ENCODE measurements at regions not wholly inside any gene's neighbourhood (a gene's known extent, or its start where the extent isn't known, plus 50 kb on each side); places are given as distances from the start of the nearest gene placed in this dataset.
A peak's percentile ranks its signal among the peaks of the same experiment; 100 is the strongest.
"Not testable (repeated sequence)": the region's sequence is repeated elsewhere in the genome, so short reads cannot be mapped to it uniquely, and the experiment has no call there.

DNA sequence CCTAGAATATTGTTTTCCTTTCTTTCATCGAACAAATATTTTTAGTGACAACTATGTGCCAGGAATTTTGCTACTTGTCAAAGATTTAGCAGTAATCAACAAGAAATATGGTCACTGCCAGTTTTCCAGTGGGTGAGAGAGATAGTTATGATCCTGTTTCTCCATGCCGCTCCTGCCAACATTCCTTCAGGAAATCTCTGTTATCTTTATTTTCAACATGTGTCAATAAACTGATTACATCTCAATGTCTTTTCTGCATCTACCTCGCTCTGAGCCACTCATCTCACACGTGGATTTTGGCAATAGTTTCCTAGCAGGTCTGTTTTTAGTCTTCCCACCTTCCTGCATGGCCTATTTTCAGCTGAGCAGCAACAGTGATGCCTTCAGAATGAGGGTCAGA, 650.0 kb upstream of the STXBP6 start:
- no peak for DNase-seq

DNA sequence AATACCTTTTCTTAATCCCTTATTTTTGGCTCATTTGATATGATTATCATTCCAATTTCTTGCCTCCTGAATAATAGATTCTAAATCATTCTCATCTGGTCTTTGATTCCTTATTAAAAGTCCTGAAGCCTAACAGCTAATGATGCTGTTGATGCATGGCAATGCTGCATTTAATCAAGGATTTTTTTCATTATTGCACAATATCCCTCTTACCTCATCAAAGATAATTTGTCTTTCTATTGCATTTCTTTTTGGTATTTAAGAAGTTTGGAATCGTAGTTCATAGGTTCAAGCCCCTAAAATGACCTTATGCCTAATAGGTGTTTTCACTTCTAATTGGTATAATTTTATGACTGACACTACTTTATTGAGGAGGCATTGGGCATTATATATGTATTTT, 648.2 kb upstream of the STXBP6 start:
- no peak for DNase-seq

DNA sequence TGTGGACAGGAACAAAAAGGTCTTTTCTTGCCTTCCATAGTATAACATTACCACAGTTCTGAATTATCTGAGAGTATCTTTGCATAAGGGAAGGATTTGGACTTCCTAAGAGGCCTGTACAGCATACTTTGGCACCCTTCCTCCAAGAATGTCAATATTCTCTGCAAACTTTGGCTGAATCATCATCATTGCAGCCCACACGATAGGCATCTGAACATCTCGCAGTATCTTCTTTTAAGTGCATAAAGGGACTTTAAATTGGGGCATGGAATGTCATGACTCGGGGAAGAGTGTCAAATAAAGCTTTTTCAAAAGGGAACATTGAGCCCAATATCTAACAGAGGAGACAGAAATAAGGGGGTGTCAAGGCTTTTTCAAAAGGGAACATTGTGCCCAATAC, 646.2 kb upstream of the STXBP6 start:
- DNase-seq = no peak

DNA sequence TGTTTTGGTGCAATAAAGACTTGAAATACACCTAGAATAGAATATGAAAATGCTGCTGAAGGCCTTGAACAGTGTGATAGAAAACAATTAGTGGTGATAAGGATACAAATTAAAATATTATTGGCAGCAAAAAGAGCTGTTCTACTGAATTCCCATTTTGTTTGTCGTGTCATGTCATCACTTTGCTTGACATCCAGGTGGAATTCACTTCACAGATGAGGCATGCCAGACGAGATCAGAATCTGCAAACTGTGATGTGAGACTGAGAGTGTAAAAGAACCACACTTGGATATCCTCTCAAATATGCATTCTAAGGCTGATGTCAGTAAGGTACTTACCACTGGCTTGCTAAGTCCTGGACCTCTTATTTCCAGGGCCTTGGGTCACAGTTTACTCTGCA, 635.1 kb upstream of the STXBP6 start:
- no peak for DNase-seq

DNA sequence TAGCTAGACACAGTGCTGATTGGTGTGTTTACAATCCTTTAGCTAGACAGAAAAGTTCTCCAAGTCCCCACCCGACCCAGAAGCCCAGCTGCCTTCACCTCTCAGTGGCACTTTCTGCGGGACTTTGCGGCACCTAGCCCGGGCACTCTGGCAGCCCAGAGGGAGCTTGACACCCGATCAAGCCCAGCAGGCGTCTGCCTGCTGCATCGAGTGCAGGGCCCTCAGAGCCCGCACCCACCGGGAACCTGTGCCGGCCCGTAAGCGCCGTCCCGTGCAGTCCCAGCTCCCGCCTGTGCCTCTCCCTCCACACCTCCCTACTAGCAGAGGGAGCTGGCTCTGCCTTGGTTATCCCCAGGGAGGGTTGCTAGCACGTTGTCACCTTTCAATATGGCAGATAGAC, 631.0 kb upstream of the STXBP6 start:
- DNase-seq = no peak

DNA sequence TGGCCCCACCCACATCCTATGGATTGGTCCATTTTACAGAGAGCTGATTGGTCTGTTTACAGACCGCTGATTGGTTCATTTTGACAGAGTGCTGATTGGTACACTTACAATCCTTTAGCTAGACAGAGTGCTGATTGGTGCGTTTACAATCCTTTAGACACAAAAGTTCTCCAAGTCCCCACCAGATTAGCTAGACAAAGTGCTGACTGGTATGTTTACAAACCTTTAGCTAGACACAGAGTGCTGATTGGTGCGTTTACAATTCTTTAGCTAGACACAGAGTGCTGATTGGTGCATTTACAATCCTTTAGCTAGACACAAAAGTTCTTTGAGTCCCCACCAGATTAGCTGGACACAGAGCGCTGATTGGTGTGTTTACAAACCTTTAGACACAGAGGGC, 630.6 kb upstream of the STXBP6 start:
- not testable (repeated sequence) for DNase-seq

DNA sequence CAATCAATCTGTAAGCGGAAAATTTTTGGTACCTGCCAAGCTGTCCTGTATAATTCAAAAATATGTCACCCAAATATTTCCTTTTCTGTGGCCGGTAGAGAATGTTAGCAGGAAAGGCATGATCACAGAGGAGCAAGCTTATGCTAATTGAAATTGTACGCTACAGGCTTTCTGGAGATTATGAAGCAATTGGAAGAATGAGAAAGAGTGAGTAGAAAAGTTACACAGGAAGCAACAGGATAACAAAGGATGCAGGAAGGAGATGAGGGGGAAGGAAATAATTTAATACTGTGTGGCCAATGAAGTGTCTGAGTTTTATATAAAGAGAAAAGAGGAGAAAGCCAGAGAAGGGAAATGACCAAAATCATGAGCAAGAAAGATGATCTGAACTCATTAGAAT, 627.2 kb upstream of the STXBP6 start:
- DNase-seq = no peak

DNA sequence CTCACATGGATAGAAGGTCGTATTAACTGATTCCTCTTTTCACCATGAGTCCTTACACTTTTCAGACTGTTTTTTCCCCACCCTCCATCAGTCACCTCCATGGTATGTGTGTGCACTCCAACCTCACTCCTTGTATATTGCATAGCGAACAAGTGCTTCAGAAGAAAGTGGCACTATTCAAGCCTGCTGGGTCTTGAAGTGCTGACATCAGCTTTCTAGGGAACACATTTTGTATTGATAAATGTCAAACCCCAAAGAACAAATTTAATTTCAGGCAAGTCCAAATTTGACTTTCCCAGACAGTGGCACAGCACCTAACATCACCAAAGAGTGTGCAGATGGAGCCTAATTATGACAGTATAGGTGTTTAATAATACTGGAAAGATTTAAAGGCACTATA, 617.4 kb upstream of the STXBP6 start:
- DNase-seq = no peak

DNA sequence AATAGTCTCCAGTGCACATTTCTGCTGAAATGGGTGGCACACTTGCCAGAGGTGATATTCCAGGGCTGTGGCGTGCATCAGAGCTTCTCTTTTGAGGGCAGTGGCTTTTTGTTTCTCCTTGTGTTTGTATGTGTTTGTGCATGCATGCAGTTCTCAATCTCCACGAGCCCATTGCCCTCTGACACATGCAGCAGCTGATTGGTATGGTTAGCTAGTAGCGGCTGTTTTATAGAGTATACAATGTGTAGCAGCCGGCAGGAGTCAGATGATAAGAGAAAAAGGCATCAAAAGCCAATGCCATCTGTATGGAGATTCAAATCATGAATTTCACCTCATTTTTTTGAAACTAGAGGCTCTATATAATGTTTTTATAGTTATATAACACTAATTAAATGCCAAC, 616.9 kb upstream of the STXBP6 start:
- no peak for DNase-seq

DNA sequence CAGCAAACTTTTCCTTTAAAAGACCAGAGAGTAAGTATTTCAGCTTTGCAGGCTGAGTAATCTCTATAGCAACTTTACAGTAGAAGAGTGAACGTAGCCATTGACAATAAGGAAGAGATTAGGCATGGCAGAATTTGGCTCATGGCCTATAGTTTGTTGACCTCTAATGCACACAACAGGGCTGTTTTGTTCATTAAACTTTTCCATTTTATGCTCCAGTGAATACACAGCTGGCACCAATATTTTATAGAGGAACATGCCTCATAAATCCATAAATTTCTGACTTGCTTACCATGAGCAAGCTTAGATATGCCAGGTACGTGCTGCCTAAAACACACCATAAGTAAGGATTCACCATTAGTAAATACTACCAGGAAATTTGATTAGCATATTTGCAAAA, 609.0 kb upstream of the STXBP6 start:
- no peak for DNase-seq

DNA sequence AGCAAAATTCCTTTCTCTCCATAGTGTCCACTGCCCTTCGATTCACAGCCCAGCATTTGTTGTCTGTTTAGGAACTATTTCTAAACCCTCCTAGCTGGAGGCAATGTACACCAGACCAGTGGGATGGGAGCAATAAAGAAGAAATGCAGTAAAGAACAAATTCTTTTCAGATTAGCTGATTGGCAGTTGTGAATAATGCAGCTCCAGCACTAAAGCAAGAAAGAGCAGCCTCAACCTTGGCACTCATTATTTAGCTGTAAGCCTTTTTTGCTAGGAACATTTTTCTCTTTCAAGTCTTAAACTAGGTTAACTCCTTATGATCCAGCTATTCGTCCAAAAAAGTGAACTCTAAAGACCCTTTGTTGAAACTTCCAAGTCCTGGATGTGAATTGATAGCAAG, 580.5 kb upstream of the STXBP6 start:
- DNase-seq = no peak

DNA sequence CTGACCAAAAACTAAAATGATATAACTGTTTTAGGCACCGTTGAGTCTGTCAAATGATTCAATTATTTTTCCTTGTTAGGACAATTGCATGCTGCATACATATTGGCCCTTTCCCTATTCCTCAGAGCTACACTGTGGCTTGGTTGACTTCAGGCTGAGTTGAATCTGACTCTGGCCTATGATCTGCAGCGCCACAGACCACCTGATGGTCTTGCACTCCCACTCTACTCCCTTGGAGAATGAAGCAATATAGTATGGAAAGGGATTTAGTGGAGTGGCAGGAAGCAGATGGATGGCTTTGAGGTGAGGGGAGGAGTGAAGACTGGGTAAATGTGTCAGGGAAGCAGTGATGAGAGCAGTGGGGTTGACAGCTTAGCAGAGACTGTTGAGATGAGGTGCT, 579.0 kb upstream of the STXBP6 start:
- DNase-seq = no peak

DNA sequence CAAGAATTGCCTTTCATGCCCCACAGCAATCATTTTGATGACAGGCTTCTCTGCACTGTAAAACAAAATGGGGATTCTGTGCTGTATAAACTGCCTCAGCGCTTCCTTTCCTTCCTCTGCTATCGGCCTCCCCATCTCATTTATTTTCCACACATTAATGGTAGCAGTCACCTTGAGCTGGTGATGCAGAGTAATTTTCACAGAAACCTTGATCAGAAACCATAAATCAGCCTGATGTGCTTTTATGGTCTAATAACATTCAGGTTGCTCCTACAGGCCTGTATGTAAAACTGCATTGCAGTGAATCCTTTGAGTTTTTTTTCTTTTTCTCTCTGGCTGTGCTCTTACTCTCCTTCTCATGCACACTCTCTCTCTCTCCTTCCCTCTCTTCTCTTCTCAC, 578.4 kb upstream of the STXBP6 start:
- DNase-seq = no peak

DNA sequence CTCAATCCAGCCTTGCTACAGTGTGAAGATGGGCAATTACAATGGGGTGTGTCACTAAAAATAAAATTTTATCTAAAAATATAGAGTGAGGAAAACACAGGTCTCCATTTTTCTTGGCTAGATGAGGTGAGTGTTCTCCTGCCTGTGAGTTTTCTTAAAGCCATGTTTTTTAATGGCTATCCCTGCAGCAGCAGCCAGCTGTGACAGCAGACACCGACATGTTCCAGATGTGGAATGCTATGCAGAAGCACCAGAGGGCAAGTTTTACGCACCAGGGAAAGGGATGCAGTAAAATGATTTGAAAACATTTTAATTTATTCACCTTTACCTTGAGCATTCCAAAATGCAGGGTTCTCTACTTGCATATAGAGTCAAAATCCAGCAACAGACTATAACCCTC, 577.0 kb upstream of the STXBP6 start:
- DNase-seq = no peak

DNA sequence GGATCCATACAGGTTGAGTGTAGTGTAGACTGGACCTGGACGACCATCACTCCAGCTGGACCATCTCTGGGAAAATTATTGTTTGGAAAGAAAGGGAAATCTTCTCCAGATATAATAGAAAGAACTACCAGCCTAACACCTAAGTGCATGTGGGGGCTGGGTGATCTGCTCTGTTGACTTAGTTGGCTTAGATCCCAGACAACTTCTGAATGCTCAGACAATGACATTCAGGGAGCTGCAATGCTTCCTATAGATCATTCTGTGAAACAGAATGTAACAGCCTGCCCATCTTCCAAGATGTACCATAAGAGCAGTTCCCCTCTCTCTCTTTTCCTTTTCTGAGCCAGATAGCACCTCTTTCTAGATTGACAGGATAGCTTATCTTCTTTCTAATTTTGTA, 572.8 kb upstream of the STXBP6 start:
- peak; percentile 86 for DNase-seq

DNA sequence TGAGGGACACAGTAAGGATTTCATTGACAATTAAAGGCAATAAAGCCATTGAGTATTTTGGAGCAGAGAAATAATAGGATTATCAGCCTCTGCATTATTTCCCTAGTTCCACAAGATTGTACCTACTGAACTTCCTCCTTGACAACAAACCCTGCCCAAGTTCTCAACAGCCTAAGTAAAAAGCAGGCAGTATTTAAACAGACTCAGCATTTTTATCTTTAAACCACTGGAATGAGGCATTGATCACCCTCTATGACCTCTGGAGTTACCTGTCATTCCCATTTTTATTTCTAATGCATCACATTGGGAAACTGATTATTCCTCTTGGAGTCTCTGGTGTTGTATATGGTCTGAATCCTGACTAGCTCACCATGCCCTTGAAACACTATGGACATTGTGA, 570.6 kb upstream of the STXBP6 start:
- DNase-seq = no peak

DNA sequence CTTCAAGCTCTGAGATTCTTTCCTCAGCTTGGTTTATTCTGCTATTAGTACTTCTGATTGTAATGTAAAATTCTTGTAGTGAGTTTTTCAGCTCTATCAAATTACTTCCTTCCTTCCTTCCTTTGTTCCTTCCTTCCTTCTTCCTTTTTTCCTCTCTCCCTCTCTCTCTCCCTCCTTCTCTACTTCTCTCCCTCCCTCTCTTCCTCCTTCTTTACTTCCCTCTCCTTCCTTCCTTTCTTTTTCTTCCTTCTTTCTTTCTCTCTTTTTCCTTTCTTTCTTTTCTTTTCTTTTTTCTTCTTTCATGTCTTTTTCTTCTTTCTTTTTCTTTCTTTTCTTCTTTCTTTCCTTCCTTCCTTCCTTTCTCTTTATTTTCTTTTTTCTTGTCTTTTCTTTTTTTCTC, 565.2 kb upstream of the STXBP6 start:
- no peak for DNase-seq

DNA sequence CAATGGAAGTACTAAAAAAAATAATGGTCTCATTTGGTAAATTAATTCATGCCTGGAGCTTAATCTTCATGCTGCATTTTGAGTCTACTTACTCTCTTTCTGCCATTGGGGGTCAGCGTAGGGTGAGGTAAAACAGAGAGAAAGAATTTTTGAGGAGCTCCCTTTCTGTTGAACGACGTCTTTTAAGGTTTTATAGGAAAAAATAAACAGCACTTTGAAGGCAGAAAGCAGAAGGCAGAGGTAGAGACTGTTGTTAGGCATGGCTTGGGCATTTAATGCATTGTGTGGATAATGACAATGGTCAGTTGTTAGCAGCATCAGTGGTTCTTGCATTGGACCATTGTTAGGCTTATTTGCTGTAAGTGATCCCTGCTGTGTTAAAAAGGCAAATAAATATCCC, 557.2 kb upstream of the STXBP6 start:
- DNase-seq = peak; percentile 70

DNA sequence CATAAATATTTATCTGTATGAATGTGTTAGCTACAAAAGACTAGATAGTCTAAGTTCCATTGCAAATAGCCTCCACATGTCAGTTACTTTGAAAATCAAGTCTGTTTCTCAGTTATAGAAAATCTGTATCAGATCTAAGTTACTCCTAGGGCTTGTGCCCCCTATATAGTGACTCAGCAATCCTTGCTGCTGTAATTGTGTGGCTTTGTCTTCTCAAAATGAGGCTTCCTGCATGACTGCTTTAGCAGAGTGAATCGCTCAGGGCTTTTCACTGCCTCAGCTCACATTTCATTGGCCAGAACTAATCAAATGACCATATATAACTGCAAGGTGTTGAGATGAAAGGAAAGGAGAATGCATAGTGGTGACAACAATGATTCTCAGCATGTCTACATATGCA, 552.2 kb upstream of the STXBP6 start:
- no peak for DNase-seq

DNA sequence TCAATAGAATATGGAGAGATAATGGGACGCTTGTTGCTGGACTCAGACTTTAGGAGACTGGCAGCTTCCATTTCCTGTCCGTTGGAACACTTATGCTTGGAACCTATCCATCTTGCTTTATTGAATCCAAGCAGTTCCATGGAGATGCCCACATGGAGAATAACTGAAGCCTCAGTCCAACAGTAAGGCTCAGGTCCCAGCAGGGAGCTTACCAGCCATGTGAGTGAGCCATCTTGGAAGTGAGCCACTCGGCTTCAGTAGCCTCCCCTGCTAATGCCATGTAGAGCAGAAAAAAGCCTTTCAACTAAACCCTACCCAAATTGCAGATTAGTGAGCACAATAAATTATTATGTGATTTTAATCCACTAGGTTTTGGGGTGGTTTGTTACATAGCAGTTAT, 538.8 kb upstream of the STXBP6 start:
- DNase-seq = no peak

DNA sequence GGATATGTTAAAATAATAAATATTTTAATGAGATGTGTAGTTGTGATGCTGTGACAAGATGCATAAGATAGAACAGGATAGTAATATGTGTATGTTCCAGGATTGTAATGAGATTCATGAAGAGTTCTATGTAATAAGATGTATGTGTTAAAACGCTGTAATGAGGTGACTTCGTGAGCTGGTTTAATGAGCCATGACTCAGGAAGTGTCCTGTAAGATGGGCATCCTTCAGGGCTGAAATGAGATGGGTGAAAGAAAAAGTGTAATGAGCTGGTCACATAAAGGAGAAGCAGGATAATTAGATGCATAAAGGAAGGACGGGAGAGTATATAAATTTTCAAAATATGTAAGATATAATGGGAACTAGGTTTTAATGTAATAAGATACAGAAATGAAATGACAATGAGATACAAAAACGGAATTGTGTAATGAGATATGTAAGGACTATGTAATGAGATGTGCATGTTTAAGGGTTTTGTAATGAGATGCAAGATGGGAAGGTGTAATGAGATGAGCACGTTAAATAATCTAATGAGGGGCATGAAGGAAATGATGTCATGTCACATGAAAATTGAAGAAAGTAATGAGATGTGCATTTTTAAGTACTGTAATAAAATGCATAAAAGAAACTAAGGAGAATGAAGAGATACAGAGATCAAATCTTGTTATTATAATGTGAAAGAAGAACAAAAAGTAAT, 524.8 kb upstream of the STXBP6 start:
- no peak for DNase-seq

DNA sequence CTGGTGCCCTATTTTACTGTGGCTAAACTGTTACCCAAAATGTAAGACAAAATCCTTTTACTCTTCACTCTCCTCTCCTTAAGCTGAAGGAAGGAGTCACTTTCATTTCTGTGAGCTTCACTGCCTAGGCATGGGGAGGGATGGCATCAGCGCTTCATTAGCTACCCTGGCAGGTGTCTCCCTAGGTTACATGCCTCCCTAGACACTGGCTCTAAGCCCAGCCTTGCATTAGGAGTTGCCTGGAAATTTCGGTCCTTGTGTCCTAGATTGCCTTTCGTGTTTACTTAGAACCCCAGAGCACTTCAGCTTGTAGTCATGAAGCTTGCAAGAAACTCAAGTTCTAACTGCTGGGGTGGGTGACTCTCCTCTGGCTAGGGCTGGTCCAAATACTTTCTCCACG, 520.5 kb upstream of the STXBP6 start:
- DNase-seq = no peak

DNA sequence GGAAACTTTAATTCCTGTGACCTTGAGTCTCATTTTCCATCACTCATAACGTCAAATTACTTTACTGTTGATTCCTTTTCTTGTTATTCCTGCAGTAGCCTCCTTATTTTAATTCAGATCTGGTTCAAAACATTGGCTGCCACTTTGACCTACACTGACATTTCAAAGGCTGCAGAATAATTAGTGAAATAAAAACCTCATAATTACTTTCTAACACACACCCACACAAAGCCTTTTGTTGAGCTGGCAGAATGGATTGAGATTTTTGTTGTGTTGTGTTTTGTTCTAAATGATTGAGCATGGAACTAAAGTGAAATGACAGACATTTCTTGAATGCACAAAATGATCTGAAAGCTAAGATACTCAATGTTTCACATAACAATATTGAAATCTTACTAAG, 507.5 kb upstream of the STXBP6 start:
- peak; percentile 12 for DNase-seq

DNA sequence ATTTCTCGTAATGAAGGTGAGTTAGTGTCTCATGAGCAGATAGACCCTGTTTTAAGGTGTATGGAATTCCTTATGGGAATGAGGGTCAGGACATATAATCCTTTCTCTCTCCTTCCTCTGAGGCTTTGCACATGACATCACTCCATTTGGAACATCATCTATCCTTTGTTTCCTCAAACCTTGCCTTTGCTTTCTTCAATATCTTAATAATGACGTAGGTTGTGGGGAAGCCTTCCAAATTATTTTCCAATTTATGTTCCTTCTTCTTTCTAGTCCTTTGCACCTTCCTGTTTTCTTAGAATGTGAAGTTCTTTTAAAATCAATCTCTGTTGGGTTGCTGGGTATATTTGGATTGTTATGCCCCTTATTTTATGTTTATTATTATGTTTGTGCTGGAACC, 502.9 kb upstream of the STXBP6 start:
- DNase-seq = no peak

DNA sequence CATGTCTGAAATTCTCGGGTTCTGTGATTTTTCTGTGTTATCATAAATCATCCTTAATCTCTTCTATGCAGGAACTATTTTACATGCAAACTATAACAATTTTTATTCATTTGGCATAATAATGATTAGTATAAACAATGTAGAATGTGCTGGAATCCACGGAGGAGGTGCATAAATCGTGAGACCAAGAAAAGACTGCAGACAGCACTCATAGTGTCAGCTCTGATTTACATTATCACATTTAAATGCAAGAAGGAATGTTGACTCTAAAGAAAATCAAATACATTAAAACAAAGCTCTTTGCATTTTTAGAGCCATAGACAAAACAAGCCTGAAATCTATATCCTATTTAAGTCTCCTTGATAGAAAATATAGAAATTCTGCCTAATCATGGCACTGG, 501.7 kb upstream of the STXBP6 start:
- no peak for DNase-seq

DNA sequence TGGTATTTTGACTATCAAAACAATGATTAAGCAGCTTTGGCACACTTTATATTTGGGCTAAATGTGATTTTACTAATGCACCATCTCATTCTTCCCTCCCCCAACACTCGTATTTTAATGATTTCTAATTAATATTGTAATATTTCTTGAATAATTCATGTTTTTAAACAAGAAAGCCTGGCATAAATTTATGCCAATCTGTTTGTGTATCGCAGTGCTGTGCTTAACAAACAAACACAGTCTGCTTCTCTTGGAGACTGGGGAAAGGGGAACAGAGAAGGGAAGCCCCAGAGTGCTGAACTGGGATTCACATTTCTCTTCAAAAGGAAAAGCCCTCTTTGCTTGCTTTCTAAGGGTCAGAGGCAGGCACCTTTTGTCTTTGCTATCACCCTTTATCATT, 496.9 kb upstream of the STXBP6 start:
- DNase-seq = no peak

All from NCI-H748 treated with DMSO at 0.1 percent for 48 hours (cell line).